Suprapubic skin (tissue), 4 donors: ENCODE measurements at regions not wholly inside any gene's neighbourhood (a gene's known extent, or its start where the extent isn't known, plus 50 kb on each side); places are given as distances from the start of the nearest gene placed in this dataset.
"Not testable (repeated sequence)": the region's sequence is repeated elsewhere in the genome, so short reads cannot be mapped to it uniquely, and the experiment has no call there.

Source experiments
- CTCF ChIP-seq, 2 donors: fragments of 200-600 bp in 1 of 2; fragments of 450-650 bp in 1 of 2; sonication (generic) in 1 of 2; IDR thresholded peaks; one replicate each; pipeline ENCODE4 v1.5.1; 2016 to 2019; ENCODE audit warnings: antibody characterized with exemption in 2 of 2, mild to moderate bottlenecking in 1 of 2, moderate library complexity in 1 of 2
- POLR2A ChIP-seq, 2 donors: fragments of 450-650 bp; IDR thresholded peaks; one replicate each; pipeline ENCODE4 v1.6.1; 2017; ENCODE audit warnings: antibody characterized with exemption in 2 of 2, mild to moderate bottlenecking in 2 of 2, moderate library complexity in 2 of 2
- POLR2AphosphoS5 ChIP-seq, 3 donors: sonication (generic); formaldehyde crosslinking; IDR thresholded peaks; one replicate each; pipeline ENCODE4 v1.6.1; 2017; ENCODE audit warnings: antibody characterized with exemption in 3 of 3

GRCh38 chr16:64662312-64662711, 459.6 kb downstream of the CDH11 start:
- not testable (repeated sequence) for TF ChIP-seq POLR2A, POLR2AphosphoS5, CTCF (IDR thresholded peaks at IDR 0.05)
